ENCODE measurements at regions not wholly inside any gene's neighbourhood (a gene's known extent, or its start where the extent isn't known, plus 50 kb on each side); places are given as distances from the start of the nearest gene placed in this dataset.

GRCh38 chr10:21020545-21020944, 123.4 kb upstream of the NEBL start (continued):
- TF ChIP-seq ZBTB40 (IDR thresholded peaks at IDR 0.05; ENCODE audit: borderline replicate concordance) (no peak), MYC (IDR thresholded peaks at IDR 0.05; ENCODE audit: insufficient read depth, insufficient read length, insufficient replicate concordance, low read length, severe bottlenecking) (no peak), YY1 (IDR thresholded peaks at IDR 0.05; ENCODE audit: low read depth, low read length) (peak; percentile 95), HDAC2 (IDR thresholded peaks at IDR 0.05) (no peak), SREBF1 (IDR thresholded peaks at IDR 0.05; ENCODE audit: low read length) (no peak), TBL1XR1 (IDR thresholded peaks at IDR 0.05; ENCODE audit: low read depth, low read length) (no peak), TARDBP (IDR thresholded peaks at IDR 0.05; ENCODE audit: borderline replicate concordance) (no peak), ZBTB11 (CRISPR knock-in tag; IDR thresholded peaks at IDR 0.05) (no peak), BMI1 (IDR thresholded peaks at IDR 0.05; ENCODE audit: borderline replicate concordance) (no peak), NFIC (IDR thresholded peaks at IDR 0.05; ENCODE audit: low read depth, low read length) (no peak), BCL3 (IDR thresholded peaks at IDR 0.05; ENCODE audit: borderline replicate concordance, insufficient read depth, low read depth, low read length, poor library complexity, severe bottlenecking) (no peak), ETV6 (conservative IDR thresholded peaks at IDR 0.05 in 1 of 2, IDR thresholded peaks at IDR 0.05 in 1 of 2; ENCODE audit: borderline replicate concordance in 1 of 2, low read depth in 1 of 2) (no peak), GABPA (IDR thresholded peaks at IDR 0.05; ENCODE audit: low read depth) (no peak), RAD21 (IDR thresholded peaks at IDR 0.05; ENCODE audit: insufficient read depth, low read depth, low read length) (peak; percentile 69), WRNIP1 (IDR thresholded peaks at IDR 0.05; ENCODE audit: borderline replicate concordance, low read depth, low read length) (no peak), MEF2A (IDR thresholded peaks at IDR 0.05; ENCODE audit: insufficient read depth, low read depth, low read length) (no peak), ZNF217 (IDR thresholded peaks at IDR 0.05) (no peak), TAF1 (IDR thresholded peaks at IDR 0.05; ENCODE audit: borderline replicate concordance, low read depth, low read length) (no peak)
